Skin of body (tissue), 1 donor: ENCODE measurements at regions not wholly inside any gene's neighbourhood (a gene's known extent, or its start where the extent isn't known, plus 50 kb on each side); places are given as distances from the start of the nearest gene placed in this dataset.
"Not testable (repeated sequence)": the region's sequence is repeated elsewhere in the genome, so short reads cannot be mapped to it uniquely, and the experiment has no call there.

Experiments
- DNase-seq: peaks from one replicate; lab custom pipeline; 2025; lab: John Stamatoyannopoulos, UW

GRCh38 chr6:140846503-140847261 is 1286.0 kb upstream of the GJE1 start:
- no peak for DNase-seq

- no peak for DNase-seq
These were observed 1287.0 kb upstream of the GJE1 start for GRCh38 chr6:140845701-140846100.

- no peak for DNase-seq
These were observed 1288.6 kb upstream of the GJE1 start for GRCh38 chr6:140844167-140844566.

GRCh38 chr6:140833408-140833807 is 1299.3 kb upstream of the GJE1 start:
- no peak for DNase-seq

GRCh38 chr6:140830666-140831065 is 1302.1 kb upstream of the GJE1 start:
- no peak for DNase-seq

- no peak for DNase-seq
These were observed 1303.9 kb upstream of the GJE1 start for GRCh38 chr6:140828856-140829255.

GRCh38 chr6:140827593-140827992 is 1305.1 kb upstream of the GJE1 start:
- no peak for DNase-seq

- DNase-seq = no peak
These were observed 1307.0 kb upstream of the GJE1 start for GRCh38 chr6:140825731-140826130.

GRCh38 chr6:140824595-140824994 is 1308.1 kb upstream of the GJE1 start:
- DNase-seq = no peak

- DNase-seq = no peak
These were observed 1311.5 kb upstream of the GJE1 start for GRCh38 chr6:140821196-140821595.

GRCh38 chr6:140817176-140817575 is 1315.5 kb upstream of the GJE1 start:
- DNase-seq = no peak

- DNase-seq = no peak
These were observed 1316.0 kb upstream of the GJE1 start for GRCh38 chr6:140816681-140817080.

GRCh38 chr6:140812636-140813035 is 1320.1 kb upstream of the GJE1 start:
- no peak for DNase-seq

- no peak for DNase-seq
These were observed 1321.1 kb upstream of the GJE1 start for GRCh38 chr6:140811642-140812041.

- no peak for DNase-seq
These were observed 1323.0 kb upstream of the GJE1 start for GRCh38 chr6:140809694-140810101.

- DNase-seq = no peak
These were observed 1326.3 kb upstream of the GJE1 start for GRCh38 chr6:140806431-140806830.

- DNase-seq = no peak
These were observed 1338.2 kb upstream of the GJE1 start for GRCh38 chr6:140794544-140794943.

GRCh38 chr6:140790109-140790508 is 1342.6 kb upstream of the GJE1 start:
- DNase-seq = no peak

GRCh38 chr6:140789466-140789865 is 1343.3 kb upstream of the GJE1 start:
- no peak for DNase-seq

- no peak for DNase-seq
These were observed 1346.8 kb upstream of the GJE1 start for GRCh38 chr6:140785926-140786325.

GRCh38 chr6:140784573-140784972 is 1348.2 kb upstream of the GJE1 start:
- DNase-seq = no peak

- DNase-seq = not testable (repeated sequence)
These were observed 1349.2 kb upstream of the GJE1 start for GRCh38 chr6:140783504-140783903.

- DNase-seq = no peak
These were observed 1349.8 kb upstream of the GJE1 start for GRCh38 chr6:140782941-140783340.
